GM12873 (cell line): ENCODE measurements at regions not wholly inside any gene's neighbourhood (a gene's known extent, or its start where the extent isn't known, plus 50 kb on each side); places are given as distances from the start of the nearest gene placed in this dataset.

Source experiments
- TF ChIP-seq, protein P1 (sequence below): IDR thresholded peaks from 2 replicates; pipeline ENCODE4 v1.5.1; 2012; ENCODE audit warnings: low read depth, mild to moderate bottlenecking, moderate library complexity, low read length, control low read depth; ENCODE audit not compliant: insufficient read depth; ENCODE audit errors: missing control alignments

DNA sequence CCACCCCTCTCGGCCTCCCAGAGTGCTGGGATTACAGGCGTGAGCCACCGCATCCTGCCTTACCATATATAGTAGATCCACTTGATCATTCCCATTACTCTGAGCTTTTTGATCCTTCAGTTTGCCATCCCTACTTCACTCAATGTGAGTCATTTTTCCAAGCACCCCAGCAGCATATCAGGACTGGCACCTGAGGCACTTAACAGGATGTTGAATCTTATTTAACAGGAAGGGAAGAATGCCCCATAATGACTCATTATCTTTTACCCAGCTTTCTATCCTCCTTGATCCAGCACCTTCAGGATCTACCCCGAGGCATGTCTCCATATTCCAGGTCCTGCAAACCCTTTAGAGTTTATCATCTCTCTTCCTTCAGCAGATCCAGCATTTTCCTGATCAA, 84.9 kb upstream of the CMKLR1 start:
- TF ChIP-seq, protein P1, sequence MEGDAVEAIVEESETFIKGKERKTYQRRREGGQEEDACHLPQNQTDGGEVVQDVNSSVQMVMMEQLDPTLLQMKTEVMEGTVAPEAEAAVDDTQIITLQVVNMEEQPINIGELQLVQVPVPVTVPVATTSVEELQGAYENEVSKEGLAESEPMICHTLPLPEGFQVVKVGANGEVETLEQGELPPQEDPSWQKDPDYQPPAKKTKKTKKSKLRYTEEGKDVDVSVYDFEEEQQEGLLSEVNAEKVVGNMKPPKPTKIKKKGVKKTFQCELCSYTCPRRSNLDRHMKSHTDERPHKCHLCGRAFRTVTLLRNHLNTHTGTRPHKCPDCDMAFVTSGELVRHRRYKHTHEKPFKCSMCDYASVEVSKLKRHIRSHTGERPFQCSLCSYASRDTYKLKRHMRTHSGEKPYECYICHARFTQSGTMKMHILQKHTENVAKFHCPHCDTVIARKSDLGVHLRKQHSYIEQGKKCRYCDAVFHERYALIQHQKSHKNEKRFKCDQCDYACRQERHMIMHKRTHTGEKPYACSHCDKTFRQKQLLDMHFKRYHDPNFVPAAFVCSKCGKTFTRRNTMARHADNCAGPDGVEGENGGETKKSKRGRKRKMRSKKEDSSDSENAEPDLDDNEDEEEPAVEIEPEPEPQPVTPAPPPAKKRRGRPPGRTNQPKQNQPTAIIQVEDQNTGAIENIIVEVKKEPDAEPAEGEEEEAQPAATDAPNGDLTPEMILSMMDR, result no peak

- TF ChIP-seq, protein P1, result no peak
Measured at GRCh38 chr12:108423486-108423885, 84.4 kb upstream of the CMKLR1 start.

GRCh38 chr12:108419949-108420348, 80.8 kb upstream of the CMKLR1 start:
- TF ChIP-seq, protein P1, result no peak

GRCh38 chr12:108418164-108418890, 79.2 kb upstream of the CMKLR1 start:
- TF ChIP-seq, protein P1, result no peak

- TF ChIP-seq, protein P1, result no peak
Measured at GRCh38 chr12:108414021-108414420, 74.9 kb upstream of the CMKLR1 start.

DNA sequence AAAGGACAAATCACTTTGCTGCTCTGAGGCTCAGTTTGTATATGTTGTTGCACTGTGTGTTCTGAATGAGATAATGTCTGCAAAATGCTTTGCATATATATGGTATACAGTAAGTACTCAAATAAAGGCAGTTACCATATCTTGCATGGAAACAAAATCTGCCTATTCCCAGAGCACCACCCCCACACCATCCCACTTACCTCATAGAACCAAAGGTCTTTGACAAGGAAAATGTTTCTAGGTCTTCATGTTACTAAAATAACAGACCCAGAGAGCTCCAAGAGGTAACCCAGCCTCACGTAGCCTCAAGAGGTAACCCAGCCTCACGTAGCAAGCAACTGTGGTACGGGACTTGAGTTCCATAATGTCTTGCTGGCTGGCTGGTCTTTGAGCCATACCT, 71.6 kb upstream of the CMKLR1 start:
- TF ChIP-seq, protein P1, result no peak

DNA sequence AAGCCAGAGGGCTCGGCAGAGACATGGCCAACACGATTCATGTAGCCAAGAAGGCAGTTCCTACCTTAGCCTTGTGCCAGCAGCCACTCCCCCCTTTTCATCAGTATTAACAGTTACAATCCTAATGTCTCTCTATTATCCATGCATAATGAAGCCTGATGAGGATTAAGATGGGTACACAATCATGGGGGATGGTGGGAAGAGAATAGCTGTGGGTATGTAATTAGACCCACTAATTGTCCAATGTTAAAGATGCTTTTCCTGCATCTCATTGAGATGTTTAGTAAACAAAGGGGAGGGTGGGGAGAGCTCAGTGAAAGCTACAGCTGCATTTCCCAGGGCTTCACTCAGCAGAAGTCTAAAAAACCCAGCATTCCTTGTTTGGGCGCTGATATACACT, 70.4 kb upstream of the CMKLR1 start:
- TF ChIP-seq, protein P1, result no peak
